HG02798 (cell line): ENCODE measurements at regions not wholly inside any gene's neighbourhood (a gene's known extent, or its start where the extent isn't known, plus 50 kb on each side); places are given as distances from the start of the nearest gene placed in this dataset.

Experiments
- ATAC-seq: cut with Tn5 transposase; IDR thresholded peaks from one replicate; pipeline ENCODE4 v1.9.1; 2021; ENCODE audit warnings: mild to moderate bottlenecking; ENCODE audit not compliant: unreplicated experiment, poor library complexity

DNA sequence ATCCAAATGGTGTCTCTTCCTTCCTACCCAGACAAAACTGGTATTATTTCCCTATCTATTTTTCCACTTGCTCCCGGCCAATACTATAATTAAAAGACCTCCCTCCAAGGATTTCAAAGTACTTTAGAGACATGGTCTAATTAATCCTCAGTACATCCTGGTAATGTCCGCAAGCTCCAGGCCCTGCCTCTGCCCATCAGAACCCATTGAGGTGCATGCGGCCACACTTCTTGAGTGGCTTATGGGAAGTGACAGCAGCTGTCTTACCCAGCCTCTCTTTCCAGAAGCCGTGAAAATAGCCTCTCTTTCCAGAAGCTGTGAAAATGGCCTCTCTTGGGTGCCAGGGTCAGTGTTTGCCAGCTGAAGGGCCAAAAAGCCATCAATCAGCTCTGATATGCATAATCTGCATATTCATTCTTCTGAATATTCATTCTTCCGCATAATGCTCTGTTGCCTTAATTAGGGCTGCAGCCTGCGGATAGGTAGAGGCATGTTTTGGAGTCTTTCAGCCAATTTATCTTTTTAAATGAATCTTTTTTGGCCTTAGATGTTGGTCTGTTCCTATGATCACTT lies 148.4 kb upstream of the TMTC4 start:
- ATAC-seq: no peak

GRCh38 chr13:100818711-100819110 lies 144.1 kb upstream of the TMTC4 start:
- no peak for ATAC-seq

DNA sequence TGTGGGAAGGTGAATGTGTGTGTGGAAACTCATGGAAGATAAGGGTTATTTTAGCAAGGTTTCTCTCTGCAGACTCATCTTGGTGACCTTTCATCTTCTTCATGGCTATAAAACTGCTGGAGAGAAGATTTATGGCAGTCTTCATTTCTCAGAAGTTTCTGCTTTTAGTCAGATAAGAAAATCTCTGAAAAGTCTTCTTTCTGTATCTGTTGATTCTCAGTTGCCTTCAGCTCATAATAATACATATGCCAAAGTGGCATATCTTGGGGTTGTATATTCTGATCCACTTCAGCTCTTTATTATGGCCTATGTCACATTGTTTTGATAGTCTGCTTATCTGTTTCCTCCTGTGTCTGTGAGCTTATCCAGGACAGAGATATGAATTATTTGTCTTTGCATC lies 143.3 kb upstream of the TMTC4 start:
- ATAC-seq: no peak

- ATAC-seq: no peak
Measured at GRCh38 chr13:100815476-100816046, 141.0 kb upstream of the TMTC4 start.

GRCh38 chr13:100812982-100813584 lies 138.5 kb upstream of the TMTC4 start:
- ATAC-seq: no peak

- ATAC-seq: no peak
Measured at GRCh38 chr13:100811928-100812327, 137.3 kb upstream of the TMTC4 start.

DNA sequence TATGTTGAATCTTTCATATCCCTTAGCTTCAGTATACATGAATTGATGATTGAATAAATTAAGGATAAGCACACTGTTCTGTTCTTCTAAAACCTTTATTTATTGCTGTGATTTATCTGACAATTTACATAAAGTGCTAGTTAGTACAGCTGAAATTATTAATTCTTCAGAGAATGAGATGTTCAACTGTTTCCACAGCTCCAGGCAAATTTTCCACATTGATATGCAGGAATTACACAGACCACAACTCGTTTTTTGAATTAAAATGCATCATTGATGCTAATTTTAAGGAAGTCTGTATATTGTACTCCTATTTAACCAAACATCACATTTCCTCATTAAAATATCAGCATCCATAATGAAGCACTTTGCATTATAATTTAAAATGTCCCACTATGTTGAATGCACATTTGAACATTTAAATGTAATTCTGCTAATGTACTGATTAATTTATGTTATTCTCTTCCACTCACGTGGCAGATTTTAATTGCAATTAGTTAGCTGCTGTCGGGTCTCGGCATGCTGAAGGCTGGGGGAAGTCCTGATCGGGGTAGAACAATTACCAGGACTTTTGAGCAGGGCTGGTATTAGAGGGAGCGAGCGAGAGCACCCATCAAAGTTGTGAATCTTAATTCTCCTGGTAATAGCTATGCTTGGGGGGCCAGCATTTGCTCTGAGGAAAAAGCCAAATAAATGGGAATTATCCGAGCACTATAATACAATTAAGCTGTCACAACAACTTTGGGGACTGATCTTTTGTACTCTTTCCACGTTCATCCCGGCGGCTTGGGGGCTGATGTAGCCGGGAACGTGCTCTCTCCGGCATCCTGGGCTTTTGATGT lies 136.7 kb upstream of the TMTC4 start:
- ATAC-seq: no peak

DNA sequence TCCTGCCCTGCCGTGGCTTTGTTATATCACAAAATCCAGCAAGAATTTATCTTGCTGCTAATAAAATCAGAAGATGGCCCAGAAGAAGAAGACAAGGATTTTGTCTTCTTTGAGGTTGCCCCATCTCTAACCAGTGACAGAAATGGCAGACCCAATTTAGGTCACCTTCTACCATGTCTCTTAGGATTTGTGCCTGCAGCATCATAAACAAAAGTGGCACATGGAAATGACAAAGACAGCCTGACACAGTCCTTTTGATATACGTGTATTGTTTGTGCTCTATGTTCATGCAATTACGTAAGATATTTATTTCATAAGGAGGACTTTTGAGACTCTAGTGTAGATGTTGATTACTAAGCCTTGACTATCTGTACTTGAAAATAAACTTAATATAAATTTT lies 135.9 kb upstream of the TMTC4 start:
- no peak for ATAC-seq

GRCh38 chr13:100809856-100810255 lies 135.3 kb upstream of the TMTC4 start:
- no peak for ATAC-seq

DNA sequence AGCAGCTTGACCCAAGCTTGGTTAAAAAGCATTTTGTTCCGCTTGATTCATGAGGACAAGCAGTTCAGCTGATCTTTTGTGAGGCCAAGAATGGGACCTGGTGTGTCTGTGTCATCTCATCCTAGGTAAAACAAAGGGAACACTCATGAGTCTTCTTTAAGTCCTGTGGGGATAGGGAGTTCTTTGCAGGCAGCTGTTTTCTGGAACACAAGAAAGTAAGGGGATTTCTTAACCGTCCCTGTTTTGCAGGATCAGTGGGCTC lies 134.5 kb upstream of the TMTC4 start:
- ATAC-seq: no peak

GRCh38 chr13:100808330-100809128 lies 133.9 kb upstream of the TMTC4 start:
- no peak for ATAC-seq

- no peak for ATAC-seq
Measured at GRCh38 chr13:100803091-100803490, 128.5 kb upstream of the TMTC4 start.

DNA sequence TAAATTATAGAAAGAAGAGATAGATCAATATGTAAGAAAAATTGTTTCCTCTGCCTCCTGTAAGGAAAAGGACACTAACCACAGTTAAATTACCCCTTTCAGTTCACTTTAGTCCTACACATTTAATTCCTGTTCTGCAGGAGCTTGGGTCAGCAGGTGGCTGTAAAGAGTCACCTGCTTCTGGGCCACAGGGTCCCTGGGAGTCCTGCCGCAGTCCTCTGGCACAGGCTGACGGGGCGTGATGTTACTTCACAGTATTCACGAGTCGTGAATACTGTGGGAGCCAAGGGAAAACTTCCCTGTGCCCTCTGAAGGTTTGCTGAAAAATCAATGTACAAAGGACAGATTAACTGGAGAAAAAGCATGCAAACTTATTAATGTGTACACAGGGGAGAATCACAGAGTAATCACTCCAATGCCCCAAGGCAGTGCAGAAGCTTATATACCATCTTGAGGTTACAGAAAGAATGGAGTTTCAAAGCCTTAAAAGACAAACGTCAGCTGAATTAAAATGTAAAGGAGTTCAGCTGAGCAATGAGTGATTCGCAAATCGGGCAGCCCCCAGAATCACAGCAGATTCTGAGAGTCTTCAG lies 125.8 kb upstream of the TMTC4 start:
- ATAC-seq: no peak

GRCh38 chr13:100798739-100799361 lies 124.3 kb upstream of the TMTC4 start:
- ATAC-seq: no peak

DNA sequence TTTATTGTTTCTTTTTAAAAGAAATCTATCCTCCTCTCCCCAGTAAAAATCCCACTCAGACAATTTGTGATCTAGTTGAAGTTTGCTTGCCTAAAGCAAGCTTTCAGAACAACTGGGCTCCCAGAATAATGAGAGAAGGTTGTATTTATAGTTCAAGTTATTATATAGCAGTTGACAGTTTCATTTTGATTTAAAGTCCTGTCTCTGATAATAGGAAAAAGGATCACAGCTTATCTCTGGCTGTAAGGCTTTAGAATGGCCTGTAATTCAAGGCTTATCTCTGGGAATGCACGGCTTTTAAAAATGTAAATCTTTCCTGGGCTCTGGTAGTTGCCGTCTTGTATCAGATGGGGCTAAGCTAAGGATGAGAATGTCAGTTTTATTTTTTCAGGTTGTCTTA lies 123.3 kb upstream of the TMTC4 start:
- ATAC-seq: no peak

DNA sequence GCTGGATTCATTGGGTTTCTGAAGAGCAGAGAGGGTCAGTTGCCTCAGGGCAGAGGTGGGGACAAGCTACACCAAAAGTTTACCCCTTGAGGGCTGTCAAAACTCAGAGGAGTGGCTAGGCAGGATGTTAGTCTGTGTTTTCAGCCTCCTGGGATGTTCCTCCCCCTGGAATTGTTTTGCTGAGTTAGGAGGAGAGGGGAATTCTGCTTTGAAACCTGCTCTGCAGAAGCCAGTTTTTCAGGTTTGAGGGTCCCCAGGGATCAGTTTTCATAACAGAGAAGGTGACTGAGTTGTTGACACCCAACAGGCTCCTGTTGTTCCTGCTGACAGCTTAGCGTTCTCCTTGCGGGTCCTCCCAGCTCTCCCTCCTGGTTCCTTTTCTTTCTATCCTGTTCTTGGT lies 121.9 kb upstream of the TMTC4 start:
- ATAC-seq: no peak

DNA sequence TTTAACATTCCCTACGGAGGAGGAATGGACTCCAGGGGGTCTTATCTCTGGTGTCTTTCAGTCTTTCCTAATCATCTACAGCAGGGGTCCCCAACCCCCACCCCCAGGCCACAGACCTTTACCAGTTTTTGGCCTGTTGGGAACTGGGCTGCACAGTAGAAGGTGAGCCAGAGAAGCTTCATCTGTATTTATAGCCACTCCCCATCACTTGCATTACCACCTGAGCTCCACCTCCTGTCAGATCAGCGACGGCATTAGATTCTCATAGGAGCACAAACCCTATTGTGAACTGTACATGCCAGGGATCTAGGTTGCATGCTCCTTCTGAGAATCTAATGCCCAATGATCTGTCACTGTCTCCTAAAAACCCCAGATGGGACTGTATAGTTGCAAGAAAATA lies 120.0 kb upstream of the TMTC4 start:
- no peak for ATAC-seq

GRCh38 chr13:100790405-100790804 lies 115.8 kb upstream of the TMTC4 start:
- no peak for ATAC-seq

DNA sequence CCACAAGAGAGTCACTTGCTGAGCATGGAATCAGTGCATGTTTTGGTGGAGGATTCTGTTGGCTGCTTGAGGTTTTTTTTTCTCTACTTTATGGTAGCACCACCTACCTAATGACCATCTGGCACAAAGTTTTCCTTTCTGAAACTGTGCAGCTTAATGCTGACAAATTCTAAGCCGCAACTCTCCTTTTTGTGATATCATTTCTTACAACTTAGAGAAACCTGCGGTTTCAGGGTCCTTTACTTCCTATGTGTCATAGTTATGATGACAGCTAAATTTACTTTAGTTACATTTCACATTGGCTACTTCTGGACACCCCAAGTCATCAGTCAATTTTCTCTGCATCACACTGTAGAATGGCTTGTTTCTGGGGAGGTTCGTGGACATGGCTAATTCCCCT lies 115.4 kb upstream of the TMTC4 start:
- ATAC-seq: peak; percentile 69

DNA sequence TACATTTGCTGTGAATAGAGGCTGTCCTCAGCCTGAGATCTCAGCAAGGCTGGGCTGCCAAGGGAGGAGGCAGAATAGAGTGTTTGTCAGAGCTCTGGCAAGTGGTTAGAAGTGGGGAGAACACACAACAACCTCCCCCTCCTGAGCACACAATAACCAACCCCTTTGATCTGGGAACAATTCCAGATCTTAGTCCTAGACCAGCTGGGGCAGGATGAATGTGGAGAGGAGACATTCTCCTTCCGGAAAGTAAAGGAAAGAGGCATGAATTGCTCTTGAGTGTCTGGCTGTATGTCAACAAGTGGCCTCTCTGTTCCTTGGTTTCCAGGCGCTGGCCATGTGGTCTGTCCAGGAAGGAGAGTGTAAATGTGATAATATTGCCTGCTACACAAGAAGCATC lies 114.9 kb upstream of the TMTC4 start:
- ATAC-seq: peak; percentile 9
